Mesenchymal stem cell (in vitro differentiated cells and primary cell): ENCODE measurements at regions not wholly inside any gene's neighbourhood (a gene's known extent, or its start where the extent isn't known, plus 50 kb on each side); places are given as distances from the start of the nearest gene placed in this dataset.

ENCODE experiments used
- DNase-seq: peaks from one replicate; pipeline ENCODE4 v3.0.0-alpha.2; 2013
- H2AFZ ChIP-seq: one replicate; pipeline ENCODE4 v1.6.1; 2013; ENCODE audit warnings: low read depth, mild to moderate bottlenecking, control low read depth, inconsistent platforms, low read length, moderate library complexity
- H2AK5ac ChIP-seq: 2 replicates; pipeline ENCODE4 v1.6.1; 2013; ENCODE audit warnings: low read length, moderate library complexity, mild to moderate bottlenecking, inconsistent platforms; ENCODE audit not compliant: severe bottlenecking
- H2BK120ac ChIP-seq: one replicate; pipeline ENCODE4 v1.6.1; 2013; ENCODE audit warnings: low read depth, mild to moderate bottlenecking, inconsistent platforms, low read length, moderate library complexity
- H2BK12ac ChIP-seq, 2 experiments: one replicate each; pipeline ENCODE4 v1.6.1; 2013; ENCODE audit warnings: inconsistent platforms in 2 of 2, low read length in 2 of 2, mild to moderate bottlenecking in 2 of 2, moderate library complexity in 2 of 2, control low read depth in 1 of 2
- H2BK15ac ChIP-seq: one replicate; pipeline ENCODE4 v1.6.1; 2013; ENCODE audit warnings: mild to moderate bottlenecking, low read depth, inconsistent platforms; ENCODE audit not compliant: poor library complexity, severe bottlenecking
- H2BK5ac ChIP-seq: 2 replicates; pipeline ENCODE4 v1.6.1; 2013; ENCODE audit warnings: low read depth, mild to moderate bottlenecking, low read length, control low read depth, inconsistent platforms; ENCODE audit not compliant: poor library complexity, severe bottlenecking
- H3K14ac ChIP-seq, 2 experiments: one replicate each; pipeline ENCODE4 v1.6.1; 2013; ENCODE audit warnings: inconsistent platforms in 2 of 2, low read length in 2 of 2, control low read depth in 1 of 2, mild to moderate bottlenecking in 1 of 2, moderate library complexity in 1 of 2
- H3K18ac ChIP-seq, 2 experiments: one replicate each; pipeline ENCODE4 v1.6.1; 2013; ENCODE audit warnings: inconsistent platforms in 2 of 2, low read length in 2 of 2, control low read depth in 1 of 2, low read depth in 1 of 2, mild to moderate bottlenecking in 1 of 2
- H3K23ac ChIP-seq, 2 experiments: one replicate each; pipeline ENCODE4 v1.6.1; 2013; ENCODE audit warnings: inconsistent platforms in 2 of 2, low read length in 2 of 2, mild to moderate bottlenecking in 2 of 2, moderate library complexity in 2 of 2, control low read depth in 1 of 2
- H3K27ac ChIP-seq: 2 replicates; pipeline ENCODE4 v1.5.1; 2013; ENCODE audit warnings: mild to moderate bottlenecking, moderate library complexity, low read length, control low read depth, inconsistent platforms; ENCODE audit not compliant: poor library complexity, severe bottlenecking
- H3K27me3 ChIP-seq, 2 experiments: 2 replicates each; pipeline versions ENCODE4 v1.6.1 to v1.7.0; 2013; ENCODE audit warnings: low read length in 2 of 2, mild to moderate bottlenecking in 2 of 2, moderate library complexity in 2 of 2, control low read depth in 1 of 2, inconsistent platforms in 1 of 2; ENCODE audit not compliant: control insufficient read depth in 1 of 2, insufficient read depth in 1 of 2
- H3K36me3 ChIP-seq, 2 experiments: 2 replicates each; pipeline versions ENCODE4 v1.6.1 to v1.7.0; 2013; ENCODE audit warnings: low read length in 2 of 2, control low read depth in 1 of 2, inconsistent platforms in 1 of 2, low read depth in 1 of 2, mild to moderate bottlenecking in 1 of 2; ENCODE audit not compliant: insufficient read depth in 2 of 2, control insufficient read depth in 1 of 2
- H3K4ac ChIP-seq, 2 experiments: one replicate each; pipeline ENCODE4 v1.6.1; 2013; ENCODE audit warnings: inconsistent platforms in 2 of 2, low read length in 2 of 2, mild to moderate bottlenecking in 2 of 2, moderate library complexity in 2 of 2, control low read depth in 1 of 2, low read depth in 1 of 2
- H3K4me1 ChIP-seq: 2 replicates; pipeline ENCODE4 v1.6.1; 2013; ENCODE audit warnings: low read depth, low read length, control low read depth; ENCODE audit not compliant: control insufficient read depth, insufficient read depth
- H3K4me2 ChIP-seq: 2 replicates; pipeline ENCODE4 v1.6.1; 2013; ENCODE audit warnings: low read length, mild to moderate bottlenecking, inconsistent platforms; ENCODE audit not compliant: poor library complexity, severe bottlenecking
- H3K4me3 ChIP-seq, 2 experiments: 2 replicates each; pipeline versions ENCODE4 v1.5.1 to v1.7.0; 2013; ENCODE audit warnings: low read length in 2 of 2, mild to moderate bottlenecking in 2 of 2, control low read depth in 1 of 2, low read depth in 1 of 2; ENCODE audit not compliant: insufficient read depth in 1 of 2
- H3K79me1 ChIP-seq: replicated peaks from 2 replicates; pipeline ENCODE4 v1.6.1; 2013; ENCODE audit warnings: mild to moderate bottlenecking, control low read depth, low read length, inconsistent platforms; ENCODE audit not compliant: poor library complexity, severe bottlenecking
- H3K9ac ChIP-seq: 2 replicates; pipeline ENCODE4 v1.7.0; 2013; ENCODE audit warnings: mild to moderate bottlenecking, low read length, moderate library complexity
- H3K9me3 ChIP-seq: 2 replicates; pipeline ENCODE4 v1.7.0; 2013; ENCODE audit warnings: mild to moderate bottlenecking, low read length; ENCODE audit not compliant: control insufficient read depth
- H4K8ac ChIP-seq: one replicate; pipeline ENCODE4 v1.6.1; 2013; ENCODE audit warnings: inconsistent platforms, mild to moderate bottlenecking, low read length, moderate library complexity
- H4K91ac ChIP-seq: one replicate; pipeline ENCODE4 v1.6.1; 2013; ENCODE audit warnings: mild to moderate bottlenecking, low read length, inconsistent platforms
- WGBS: methylation state at CpG from one replicate; pipeline ENCODE4 v1.1.7; 2013; ENCODE audit warnings: mixed read lengths; 5-methylcytosine and 5-hydroxymethylcytosine counted together

- H3K4me1 ChIP-seq: peaks cover 8% of the 10 kb centered on the region
- DNase-seq: peak; percentile 75
- H2BK5ac ChIP-seq: no peak overlapping the region
- no peak overlapping the region for H4K91ac ChIP-seq
- no peak overlapping the region for H3K23ac ChIP-seq
- H3K18ac ChIP-seq: peak overlapping the region; percentile 26 to 65
- H3K79me1 ChIP-seq: no peaks in the 10 kb centered on the region
- H3K27me3 ChIP-seq: no peaks in the 10 kb centered on the region
- H4K8ac ChIP-seq: no peak overlapping the region
- H2AK5ac ChIP-seq: peak overlapping the region; percentile 58
- H3K4ac ChIP-seq: no peak overlapping the region
- H3K4me3 ChIP-seq: no peak overlapping the region
- no peak overlapping the region for H2BK15ac ChIP-seq
- no peaks in the 10 kb centered on the region for H3K9me3 ChIP-seq
- H3K27ac ChIP-seq: peak overlapping the region; percentile 66
- H2BK12ac ChIP-seq: peak overlapping the region in 1 of 2 experiments; percentile 1
- 91% methylated on average over 8 of the region's 8 CpGs for WGBS
- no peak overlapping the region for H2AFZ ChIP-seq
- no peak overlapping the region for H3K14ac ChIP-seq
- no peak overlapping the region for H3K9ac ChIP-seq
- H3K36me3 ChIP-seq: no peaks in the 10 kb centered on the region
- peak overlapping the region; percentile 45 for H2BK120ac ChIP-seq
- peak overlapping the region; percentile 19 for H3K4me2 ChIP-seq
Measured at GRCh38 chr11:10908215-10908951, 50.5 kb upstream of the ZBED5 start.
